Amygdala (tissue), 56 donors: ENCODE measurements at regions not wholly inside any gene's neighbourhood (a gene's known extent, or its start where the extent isn't known, plus 50 kb on each side); places are given as distances from the start of the nearest gene placed in this dataset.

Source experiments
- DNase-seq, 56 donors: peaks; one replicate each; lab custom pipeline; 2025; lab: John Stamatoyannopoulos, UW

DNA sequence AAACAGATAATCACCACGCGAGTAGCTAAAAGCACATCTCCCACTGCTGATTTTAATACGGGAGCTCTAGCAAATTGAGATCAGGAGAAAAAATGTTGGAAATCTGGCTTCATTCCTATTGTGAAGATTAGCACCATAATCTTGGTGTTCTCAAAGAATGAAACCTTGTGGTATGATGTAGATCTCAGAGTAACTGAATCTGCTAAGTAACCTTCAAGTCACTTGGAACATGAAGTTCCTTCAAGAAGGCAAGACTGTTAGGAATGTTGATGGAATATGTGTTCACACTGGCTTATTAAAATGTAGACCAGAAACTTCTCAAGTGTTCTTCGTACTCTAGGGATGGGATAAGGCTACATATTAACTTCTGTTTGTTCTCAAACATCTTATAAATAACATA is 117.4 kb upstream of the CHRM3 start:
- no peak for DNase-seq

DNA sequence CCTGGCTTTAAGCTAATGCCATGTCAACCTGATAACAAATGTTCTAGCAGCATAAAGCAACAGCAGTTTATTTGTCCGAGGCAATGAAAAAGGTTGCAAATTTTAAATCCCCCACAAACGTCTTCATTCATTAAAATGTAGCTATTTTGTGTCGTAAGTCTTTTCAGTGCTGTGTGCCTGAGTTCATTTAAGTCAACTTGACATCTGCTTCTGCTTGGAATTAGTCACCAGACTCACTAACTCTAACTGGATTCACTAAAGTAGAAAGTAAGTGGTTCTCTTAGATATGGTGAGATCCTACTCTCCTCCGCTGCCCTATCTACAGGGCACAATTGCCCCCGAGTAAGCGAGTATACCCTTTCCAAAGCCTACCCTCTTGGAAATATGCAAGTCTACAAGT is 118.4 kb upstream of the CHRM3 start:
- DNase-seq = no peak

DNA sequence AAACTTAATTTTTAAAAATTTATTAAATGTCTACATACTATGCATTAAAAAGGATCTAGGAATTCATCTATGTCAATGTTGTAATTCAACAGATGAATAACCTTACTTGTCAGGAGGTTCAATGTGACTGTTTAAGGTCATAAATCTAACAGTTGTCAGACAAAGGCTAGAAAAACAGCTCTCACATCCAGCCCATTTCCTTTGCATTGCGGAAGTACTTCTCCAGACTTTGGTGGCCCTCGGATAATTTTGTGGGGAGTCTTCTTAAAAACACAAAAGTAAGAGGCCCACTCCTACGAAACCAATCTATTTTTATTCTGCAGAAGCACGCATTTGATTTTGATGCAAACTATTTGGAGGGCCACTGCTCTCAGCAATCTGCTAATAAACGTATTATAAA is 122.6 kb upstream of the CHRM3 start:
- DNase-seq = no peak

- no peak for DNase-seq
These were observed 123.8 kb upstream of the CHRM3 start for GRCh38 chr1:239262538-239262937.

DNA sequence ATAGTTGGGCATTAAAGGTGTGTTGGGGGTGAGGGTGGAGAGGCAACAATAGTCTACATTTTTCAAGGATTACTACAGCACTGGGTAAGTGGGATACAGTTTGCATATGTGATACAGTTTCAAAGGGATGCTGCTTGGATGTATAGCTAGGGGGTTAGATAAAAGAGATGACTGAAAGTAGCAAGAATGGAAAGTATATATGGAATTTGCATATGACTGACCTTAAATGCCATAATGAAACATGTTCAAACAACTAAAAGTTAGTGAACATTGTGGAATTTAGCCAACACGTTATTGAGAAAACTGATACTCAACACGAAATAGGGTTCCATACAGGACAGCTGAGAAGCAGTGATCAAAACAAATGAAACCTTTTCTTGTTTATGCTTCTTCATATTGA is 124.8 kb upstream of the CHRM3 start:
- no peak for DNase-seq

DNA sequence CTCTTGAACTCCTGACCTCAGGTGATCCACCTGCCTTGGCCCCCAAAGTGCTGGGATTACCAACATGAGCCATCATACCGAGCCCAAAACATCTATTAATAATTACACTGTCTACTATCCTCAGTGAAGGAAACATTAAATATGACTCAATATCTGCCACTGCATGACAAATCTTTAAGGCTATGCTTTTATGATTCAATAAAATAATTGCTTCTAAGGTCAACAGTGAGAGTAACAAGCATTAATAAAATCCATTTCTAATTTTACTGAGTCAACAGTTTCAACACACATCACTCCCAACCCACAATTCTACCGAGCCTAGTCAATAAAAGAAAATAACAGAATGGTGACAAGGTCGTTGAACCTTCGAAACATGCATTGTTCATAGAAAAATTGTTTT is 125.5 kb upstream of the CHRM3 start:
- no peak for DNase-seq

- no peak for DNase-seq
These were observed 130.7 kb upstream of the CHRM3 start for GRCh38 chr1:239255628-239256160.

GRCh38 chr1:239254999-239255398 is 131.4 kb upstream of the CHRM3 start:
- no peak for DNase-seq

DNA sequence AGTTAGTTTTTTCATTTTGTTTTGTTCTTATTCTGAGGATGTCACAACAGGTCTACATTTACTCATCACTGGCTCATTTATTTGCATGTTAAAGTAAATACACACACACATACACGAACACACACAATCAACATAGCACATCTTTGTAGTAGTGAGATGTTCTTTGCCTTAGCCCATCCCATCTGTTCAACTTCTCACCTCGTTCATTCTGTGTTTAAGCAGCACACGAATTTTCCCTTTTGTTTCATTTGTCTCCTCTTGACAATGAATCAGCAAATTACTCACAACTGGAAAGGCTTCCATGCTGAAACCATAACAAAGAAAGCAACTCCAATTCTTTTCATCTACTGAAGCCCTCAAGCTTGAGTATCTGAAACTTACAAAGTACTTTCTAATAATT is 133.3 kb upstream of the CHRM3 start:
- no peak for DNase-seq

GRCh38 chr1:239250353-239251035 is 135.9 kb upstream of the CHRM3 start:
- no peak for DNase-seq

GRCh38 chr1:239247285-239247684 is 139.1 kb upstream of the CHRM3 start:
- DNase-seq = no peak

GRCh38 chr1:239244084-239244483 is 142.3 kb upstream of the CHRM3 start:
- no peak for DNase-seq

DNA sequence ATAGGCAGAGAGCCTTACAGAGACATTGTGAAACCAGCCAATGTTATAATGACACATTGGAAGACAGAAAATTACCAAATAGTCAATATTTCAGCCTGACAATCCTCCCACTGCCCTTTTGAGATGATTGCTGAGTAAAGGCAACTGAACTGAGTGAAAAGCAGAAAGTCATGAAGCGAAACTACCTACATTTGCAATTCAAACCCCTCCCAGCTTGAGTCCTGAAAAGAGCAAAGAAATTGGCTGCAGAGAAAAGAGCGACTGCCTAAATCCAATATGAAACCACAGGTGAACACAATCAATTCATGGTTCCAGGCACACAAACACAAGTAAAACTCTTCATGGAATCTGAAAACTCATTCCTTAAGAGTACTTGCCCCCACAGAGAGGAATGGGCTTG is 143.4 kb upstream of the CHRM3 start:
- no peak for DNase-seq

GRCh38 chr1:239242404-239242803 is 144.0 kb upstream of the CHRM3 start:
- no peak for DNase-seq

DNA sequence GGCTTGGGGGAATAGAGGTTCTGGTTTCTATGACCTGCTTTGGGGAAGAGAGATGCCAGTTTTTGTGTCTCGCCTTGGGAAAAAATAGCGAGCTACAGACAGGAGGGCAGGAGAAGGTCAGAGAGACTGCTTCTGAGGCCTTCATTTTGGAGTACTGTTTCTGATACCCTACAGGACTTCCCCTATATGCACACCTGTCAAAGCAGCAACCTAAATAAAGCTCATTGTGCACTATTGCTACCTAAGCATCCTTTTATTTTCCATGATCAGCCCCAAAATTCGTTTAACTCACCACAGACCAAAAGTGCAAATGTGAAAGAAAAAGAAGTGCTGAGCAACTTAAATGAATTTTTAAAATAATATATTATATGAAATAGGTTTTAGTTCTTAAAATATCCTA is 145.6 kb upstream of the CHRM3 start:
- no peak for DNase-seq

GRCh38 chr1:239239529-239239928 is 146.8 kb upstream of the CHRM3 start:
- no peak for DNase-seq

DNA sequence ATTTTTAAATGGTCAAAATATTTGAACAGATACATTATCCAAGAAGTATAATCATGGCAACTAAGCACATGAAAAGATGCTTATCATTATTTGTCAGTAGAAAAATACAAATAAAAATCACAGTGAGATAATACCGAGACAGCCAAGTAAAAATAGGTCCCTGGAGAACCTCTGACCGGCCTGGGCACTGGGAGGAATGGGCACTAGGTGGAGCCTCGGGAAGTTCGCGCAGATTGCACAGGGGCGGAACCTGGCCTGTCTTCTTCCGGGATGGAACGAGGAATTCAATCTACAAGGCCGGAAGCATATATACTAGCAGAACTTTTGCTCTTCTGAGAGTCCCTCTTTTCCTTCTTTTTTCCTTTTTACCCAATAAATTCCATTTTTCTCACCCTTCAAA is 148.5 kb upstream of the CHRM3 start:
- no peak for DNase-seq

GRCh38 chr1:239233626-239234025 is 152.7 kb upstream of the CHRM3 start:
- DNase-seq = no peak

GRCh38 chr1:239232921-239233320 is 153.4 kb upstream of the CHRM3 start:
- no peak for DNase-seq

- DNase-seq = no peak
These were observed 157.9 kb upstream of the CHRM3 start for GRCh38 chr1:239228451-239228850.

GRCh38 chr1:239225396-239225795 is 161.0 kb upstream of the CHRM3 start:
- no peak for DNase-seq

- no peak for DNase-seq
These were observed 162.3 kb upstream of the CHRM3 start for GRCh38 chr1:239224100-239224499.

- no peak for DNase-seq
These were observed 163.4 kb upstream of the CHRM3 start for GRCh38 chr1:239222999-239223398.
